ENCODE measurements at regions not wholly inside any gene's neighbourhood (a gene's known extent, or its start where the extent isn't known, plus 50 kb on each side); places are given as distances from the start of the nearest gene placed in this dataset.

DNA sequence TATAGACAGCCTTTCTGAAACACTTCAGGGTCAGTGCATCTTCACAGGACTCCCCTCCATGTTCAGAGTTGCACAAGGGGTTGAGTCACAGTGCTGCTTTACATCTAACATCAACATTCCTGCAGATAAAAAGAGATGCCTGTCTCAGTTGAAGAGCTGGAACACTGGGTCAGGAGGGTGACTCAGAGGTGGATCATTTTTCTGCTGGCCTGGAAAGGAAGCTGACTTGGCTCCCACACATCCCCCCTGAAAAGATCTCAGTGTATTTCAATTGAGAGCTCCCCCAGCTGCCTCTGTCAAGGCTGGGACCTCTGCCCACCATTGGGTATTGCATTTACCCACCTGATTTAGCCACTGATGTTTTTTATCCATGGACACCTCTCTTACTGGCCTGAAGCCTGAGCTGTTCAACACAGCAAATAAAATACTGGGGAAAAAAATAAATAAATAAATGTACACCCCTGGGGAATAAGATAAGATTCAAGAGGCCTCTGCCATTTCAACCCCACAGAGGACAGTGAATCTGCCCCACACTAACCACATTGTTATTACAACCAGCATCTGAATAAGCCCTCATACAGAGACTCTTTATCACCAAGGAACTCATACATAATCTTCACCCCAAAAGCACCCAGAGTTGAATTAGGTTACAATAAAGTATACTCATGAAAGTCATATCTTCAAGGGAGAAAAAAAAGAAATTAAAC is 716.4 kb downstream of the SEMA5A start:
- peak; percentile 99 for ATAC-seq
- TF ChIP-seq ZC3H10 (CRISPR knock-in tag; IDR thresholded peaks at IDR 0.05) (0 out of 2 replicates have a peak, but pooled peaks have one; percentile 28), PPARA (CRISPR knock-in tag; IDR thresholded peaks at IDR 0.05; ENCODE audit: borderline replicate concordance) (no peak), GLIS3 (CRISPR knock-in tag; IDR thresholded peaks at IDR 0.05) (0 out of 2 replicates have a peak, but pooled peaks have one; percentile 61), ZFP3 (CRISPR knock-in tag; IDR thresholded peaks at IDR 0.05) (peak; percentile 63; the same call in 1 of the 2 replicates), ZNF8 (CRISPR knock-in tag; IDR thresholded peaks at IDR 0.05) (no peak), TOX (CRISPR knock-in tag; IDR thresholded peaks at IDR 0.05; ENCODE audit: borderline replicate concordance) (peak; percentile 69; the same call in 1 of the 2 replicates), CSDC2 (CRISPR knock-in tag; IDR thresholded peaks at IDR 0.05) (peak; percentile 18; the same call in 1 of the 2 replicates), ISL1 (CRISPR knock-in tag; IDR thresholded peaks at IDR 0.05) (peak; percentile 79), ZNF70 (CRISPR knock-in tag; IDR thresholded peaks at IDR 0.05) (no peak), BACH2 (CRISPR knock-in tag; IDR thresholded peaks at IDR 0.05; ENCODE audit: borderline replicate concordance) (no peak), POU6F1 (CRISPR knock-in tag; IDR thresholded peaks at IDR 0.05; ENCODE audit: borderline replicate concordance, low read depth) (0 out of 2 replicates have a peak, but pooled peaks have one; percentile 22), PATZ1 (CRISPR knock-in tag; IDR thresholded peaks at IDR 0.05; ENCODE audit: borderline replicate concordance) (peak; percentile 91; the same call in 1 of the 2 replicates), CREB5 (CRISPR knock-in tag; IDR thresholded peaks at IDR 0.05; ENCODE audit: low read depth) (0 out of 2 replicates have a peak, but pooled peaks have one; percentile 39)

DNA sequence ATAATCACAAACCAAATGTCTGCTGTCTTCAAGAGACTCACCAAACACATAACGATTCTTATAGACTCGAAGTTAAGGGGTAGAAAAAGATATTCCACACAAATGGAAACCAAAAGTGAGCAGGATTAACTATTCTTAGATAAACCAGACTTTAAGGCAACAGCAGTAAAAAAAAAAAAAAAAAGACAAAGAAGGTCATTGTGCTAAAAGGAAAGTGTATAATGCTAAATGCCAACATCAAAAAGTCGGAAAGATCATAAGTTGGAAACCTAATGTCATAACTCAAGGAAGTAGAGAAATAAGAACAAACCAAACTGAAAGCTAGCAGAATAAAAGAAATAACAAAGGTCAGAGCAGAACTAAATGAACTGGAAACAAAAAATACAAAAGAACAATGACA is 714.6 kb downstream of the SEMA5A start:
- TF ChIP-seq POU6F1 (CRISPR knock-in tag; IDR thresholded peaks at IDR 0.05; ENCODE audit: borderline replicate concordance, low read depth) (no peak), PPARA (CRISPR knock-in tag; IDR thresholded peaks at IDR 0.05; ENCODE audit: borderline replicate concordance) (no peak), ZC3H10 (CRISPR knock-in tag; IDR thresholded peaks at IDR 0.05) (no peak), ZNF565 (CRISPR knock-in tag; conservative IDR thresholded peaks at IDR 0.05; ENCODE audit: low read depth) (no peak), GLIS3 (CRISPR knock-in tag; IDR thresholded peaks at IDR 0.05) (no peak), OSR1 (CRISPR knock-in tag; IDR thresholded peaks at IDR 0.05) (no peak), ZFP3 (CRISPR knock-in tag; IDR thresholded peaks at IDR 0.05) (no peak), ESRRG (CRISPR knock-in tag; IDR thresholded peaks at IDR 0.05) (no peak), CREB5 (CRISPR knock-in tag; IDR thresholded peaks at IDR 0.05; ENCODE audit: low read depth) (no peak)
- TF ChIP-seq, protein P1, sequence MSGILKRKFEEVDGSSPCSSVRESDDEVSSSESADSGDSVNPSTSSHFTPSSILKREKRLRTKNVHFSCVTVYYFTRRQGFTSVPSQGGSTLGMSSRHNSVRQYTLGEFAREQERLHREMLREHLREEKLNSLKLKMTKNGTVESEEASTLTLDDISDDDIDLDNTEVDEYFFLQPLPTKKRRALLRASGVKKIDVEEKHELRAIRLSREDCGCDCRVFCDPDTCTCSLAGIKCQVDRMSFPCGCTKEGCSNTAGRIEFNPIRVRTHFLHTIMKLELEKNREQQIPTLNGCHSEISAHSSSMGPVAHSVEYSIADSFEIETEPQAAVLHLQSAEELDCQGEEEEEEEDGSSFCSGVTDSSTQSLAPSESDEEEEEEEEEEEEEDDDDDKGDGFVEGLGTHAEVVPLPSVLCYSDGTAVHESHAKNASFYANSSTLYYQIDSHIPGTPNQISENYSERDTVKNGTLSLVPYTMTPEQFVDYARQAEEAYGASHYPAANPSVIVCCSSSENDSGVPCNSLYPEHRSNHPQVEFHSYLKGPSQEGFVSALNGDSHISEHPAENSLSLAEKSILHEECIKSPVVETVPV (CRISPR knock-in tag; IDR thresholded peaks at IDR 0.05): no peak
- no peak for ATAC-seq

- no peak for ATAC-seq
- no peak for TF ChIP-seq TSHZ2 (CRISPR knock-in tag; IDR thresholded peaks at IDR 0.05)
- TF ChIP-seq ZFP30 (CRISPR knock-in tag; IDR thresholded peaks at IDR 0.05): no peak
These were observed 714.0 kb downstream of the SEMA5A start for GRCh38 chr5:8831854-8832253.

Measured in SK-N-SH treated with all-trans-retinoic acid at 6 μM for 48 hours (cell line).